Astrocyte of the cerebellum (primary cell): ENCODE measurements at regions not wholly inside any gene's neighbourhood (a gene's known extent, or its start where the extent isn't known, plus 50 kb on each side); places are given as distances from the start of the nearest gene placed in this dataset.

Experiments
- DNase-seq: peaks from one replicate; pipeline ENCODE4 v3.0.0-alpha.2; 2011; ENCODE audit warnings: low read depth
- H3K4me3 ChIP-seq: 2 replicates; pipeline ENCODE4 v1.5.1; 2011; ENCODE audit warnings: mild to moderate bottlenecking, low read depth, low read length, moderate library complexity
- CTCF ChIP-seq: IDR thresholded peaks from 2 replicates; pipeline ENCODE4 v1.5.1; 2012; ENCODE audit warnings: low read length, low read depth, moderate library complexity, mild to moderate bottlenecking; ENCODE audit errors: missing control alignments
- in situ Hi-C: cut with HindIII; loops from 2 replicates; pipeline ENCODE4 v1.10.0; 2017; ENCODE audit warnings: low sequenced_read_pairs

GRCh38 chr3:59660376-59660775, 610.6 kb upstream of the CFAP20DC start:
- no peak for DNase-seq
- in situ Hi-C loops, result no loop called here
- no peak for TF ChIP-seq CTCF
- no peak overlapping the region for H3K4me3 ChIP-seq

- H3K4me3 ChIP-seq, result no peak overlapping the region
Measured at GRCh38 chr3:59659755-59660154, 609.9 kb upstream of the CFAP20DC start.

GRCh38 chr3:59658866-59659265, 609.0 kb upstream of the CFAP20DC start:
- in situ Hi-C loops, result no loop called here
- H3K4me3 ChIP-seq, result no peak overlapping the region
- no peak for DNase-seq
- TF ChIP-seq CTCF, result no peak

More at GRCh38 chr3:59659755-59660154, 609.9 kb upstream of the CFAP20DC start:
- no peak for TF ChIP-seq CTCF
- in situ Hi-C loops, result no loop called here
- DNase-seq, result no peak

- in situ Hi-C loops, result no loop called here
- DNase-seq, result no peak
- no peak overlapping the region for H3K4me3 ChIP-seq
- no peak for TF ChIP-seq CTCF
Measured at GRCh38 chr3:59658274-59658673, 608.4 kb upstream of the CFAP20DC start.

GRCh38 chr3:59655418-59656015, 605.7 kb upstream of the CFAP20DC start:
- no peak for DNase-seq

More at GRCh38 chr3:59655418-59656015, 605.7 kb upstream of the CFAP20DC start:
- H3K4me3 ChIP-seq, result no peak overlapping the region
- TF ChIP-seq CTCF, result no peak
- in situ Hi-C loops, result no loop called here
